Kidney glomerular epithelial cell (primary cell): ENCODE measurements at regions not wholly inside any gene's neighbourhood (a gene's known extent, or its start where the extent isn't known, plus 50 kb on each side); places are given as distances from the start of the nearest gene placed in this dataset.
"Not testable (repeated sequence)": the region's sequence is repeated elsewhere in the genome, so short reads cannot be mapped to it uniquely, and the experiment has no call there.

Source experiments
- DNase-seq: peaks from one replicate; lab custom pipeline; 2025; lab: John Stamatoyannopoulos, UW

GRCh38 chr13:74571811-74572210 lies 437.6 kb upstream of the KLF12 start:
- no peak for DNase-seq

- no peak for DNase-seq
These were observed 436.6 kb upstream of the KLF12 start for GRCh38 chr13:74570834-74571233.

DNA sequence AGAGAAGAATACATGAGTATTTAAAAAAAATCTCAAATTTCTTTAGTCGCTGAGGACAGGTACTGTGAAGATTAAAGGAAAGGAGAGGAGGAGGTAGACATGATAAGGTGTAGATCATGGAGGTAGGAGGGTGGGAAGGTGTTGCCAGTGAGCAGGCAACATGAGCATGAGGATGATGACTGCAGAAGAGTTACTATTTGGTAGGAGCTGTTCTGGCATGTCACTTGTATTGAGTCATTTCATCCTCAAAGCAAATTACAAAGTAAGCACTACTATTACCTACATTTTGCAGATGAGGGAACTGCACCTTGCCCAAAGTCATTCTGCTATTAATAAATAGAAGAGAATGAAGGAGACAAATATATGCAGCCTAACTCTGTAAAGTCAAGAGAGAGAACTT lies 435.8 kb upstream of the KLF12 start:
- DNase-seq: no peak

GRCh38 chr13:74569251-74569650 lies 435.0 kb upstream of the KLF12 start:
- no peak for DNase-seq

DNA sequence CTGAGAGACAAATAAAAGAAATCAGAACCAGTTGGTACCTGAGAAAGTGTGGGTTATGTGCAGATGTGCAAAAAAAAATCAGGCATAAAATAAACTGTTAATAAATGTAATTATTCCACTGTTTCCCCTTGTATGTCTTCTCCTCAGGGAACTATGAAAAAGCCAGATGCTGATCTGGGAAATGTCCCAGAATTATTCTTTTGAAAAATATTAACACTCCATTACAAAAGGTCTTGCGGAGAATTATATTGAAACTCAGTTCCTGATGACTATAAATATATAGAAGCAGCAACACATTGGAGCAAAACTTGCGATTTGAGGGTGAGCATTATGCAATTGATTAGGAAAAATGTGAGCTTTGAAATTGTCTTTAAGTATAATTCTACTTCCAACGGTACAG lies 433.3 kb upstream of the KLF12 start:
- DNase-seq: no peak

- DNase-seq: no peak
These were observed 428.2 kb upstream of the KLF12 start for GRCh38 chr13:74562381-74562780.

GRCh38 chr13:74561155-74561554 lies 427.0 kb upstream of the KLF12 start:
- DNase-seq: no peak

DNA sequence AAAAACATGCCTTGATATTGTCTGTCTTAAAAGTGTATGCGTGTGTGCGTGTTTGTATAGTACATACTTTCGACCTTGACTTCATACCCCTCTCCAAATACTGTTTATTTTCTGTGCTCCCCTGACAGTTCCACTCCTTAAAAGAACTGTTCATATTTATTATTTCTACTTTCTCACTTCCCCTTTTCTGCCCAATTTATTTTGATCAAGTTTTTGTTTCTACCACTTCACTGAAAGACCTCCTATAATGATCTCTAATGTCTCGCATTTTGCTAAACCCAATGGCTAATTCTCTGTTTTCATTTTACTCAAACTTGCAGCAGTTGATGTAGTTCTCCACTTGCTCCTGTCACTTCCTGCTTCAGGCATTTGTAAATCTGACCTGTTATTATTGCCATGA lies 426.1 kb upstream of the KLF12 start:
- no peak for DNase-seq

- no peak for DNase-seq
These were observed 423.7 kb upstream of the KLF12 start for GRCh38 chr13:74557870-74558269.

- DNase-seq: no peak
These were observed 421.6 kb upstream of the KLF12 start for GRCh38 chr13:74555651-74556420.

DNA sequence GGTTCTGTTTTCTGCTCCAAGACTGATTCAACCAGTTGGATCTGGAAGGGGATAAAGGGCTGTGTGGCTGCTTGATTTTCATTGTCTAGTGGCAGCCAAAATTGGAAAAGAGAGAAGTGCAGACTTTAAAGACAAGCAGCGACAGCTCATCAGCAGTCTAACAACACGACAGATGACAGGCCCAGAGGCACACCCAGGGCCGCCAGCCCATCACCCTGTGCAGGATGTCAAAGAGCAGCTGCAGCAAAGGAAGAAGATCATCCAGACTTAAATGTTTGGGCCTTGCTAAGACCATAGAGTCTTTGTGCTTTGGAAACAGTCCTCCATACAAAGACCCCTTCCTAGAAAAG lies 421.0 kb upstream of the KLF12 start:
- DNase-seq: no peak

GRCh38 chr13:74554569-74555275 lies 420.5 kb upstream of the KLF12 start:
- DNase-seq: no peak

DNA sequence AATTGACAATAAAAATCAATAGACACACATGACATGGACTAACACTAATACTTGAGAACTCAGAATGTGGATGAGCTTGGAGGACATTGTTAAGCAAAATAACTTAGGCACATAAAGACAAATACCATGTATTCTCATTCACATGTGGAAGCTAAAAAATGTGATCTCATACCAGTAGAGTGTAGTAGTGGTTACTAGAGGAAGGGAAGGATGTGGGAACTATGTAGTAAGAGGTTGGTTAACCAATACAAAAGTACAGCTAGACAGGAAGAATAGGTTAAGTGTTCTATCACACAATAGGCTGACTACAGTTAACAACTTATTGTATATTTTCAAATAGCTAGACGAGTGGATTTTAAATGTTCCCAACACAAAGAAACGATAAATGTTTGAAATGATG lies 415.8 kb upstream of the KLF12 start:
- no peak for DNase-seq

DNA sequence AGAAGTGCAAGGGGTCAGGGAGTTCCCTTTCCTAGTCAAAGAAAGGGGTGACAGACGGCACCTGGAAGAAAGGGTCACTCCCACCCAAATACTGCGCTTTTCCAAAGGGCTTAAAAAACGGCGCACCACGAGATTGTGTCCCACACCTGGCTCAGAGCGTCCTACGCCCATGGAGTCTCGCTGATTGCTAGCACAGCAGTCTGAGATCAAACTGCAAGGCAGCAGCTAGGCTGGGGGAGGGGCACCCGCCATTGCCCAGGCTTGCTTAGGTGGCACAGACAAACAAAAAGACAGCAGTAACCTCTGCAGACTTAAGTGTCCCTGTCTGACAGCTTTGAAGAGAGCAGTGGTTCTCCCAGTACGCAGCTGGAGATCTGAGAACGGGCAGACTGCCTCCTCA lies 402.4 kb upstream of the KLF12 start:
- not testable (repeated sequence) for DNase-seq

DNA sequence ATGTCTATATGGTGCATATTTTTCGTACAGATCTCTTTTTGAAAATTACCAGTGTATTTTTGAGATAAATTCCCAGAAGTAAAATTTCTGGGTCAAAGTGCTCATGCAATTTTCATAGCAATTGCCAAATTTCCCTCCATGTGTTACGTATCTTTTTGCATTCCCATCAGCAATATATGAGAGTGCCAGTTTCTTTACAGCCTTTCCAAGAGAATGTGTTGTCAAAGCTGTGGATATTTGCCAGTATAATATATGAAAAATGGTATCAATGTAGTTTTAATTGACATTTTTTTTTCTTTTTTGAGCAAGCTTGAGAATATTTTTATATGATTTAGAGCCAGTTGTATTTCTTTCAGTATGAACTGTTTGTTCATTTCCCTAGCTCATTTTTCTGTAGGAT lies 399.0 kb upstream of the KLF12 start:
- no peak for DNase-seq

- no peak for DNase-seq
These were observed 395.8 kb upstream of the KLF12 start for GRCh38 chr13:74530011-74530410.

DNA sequence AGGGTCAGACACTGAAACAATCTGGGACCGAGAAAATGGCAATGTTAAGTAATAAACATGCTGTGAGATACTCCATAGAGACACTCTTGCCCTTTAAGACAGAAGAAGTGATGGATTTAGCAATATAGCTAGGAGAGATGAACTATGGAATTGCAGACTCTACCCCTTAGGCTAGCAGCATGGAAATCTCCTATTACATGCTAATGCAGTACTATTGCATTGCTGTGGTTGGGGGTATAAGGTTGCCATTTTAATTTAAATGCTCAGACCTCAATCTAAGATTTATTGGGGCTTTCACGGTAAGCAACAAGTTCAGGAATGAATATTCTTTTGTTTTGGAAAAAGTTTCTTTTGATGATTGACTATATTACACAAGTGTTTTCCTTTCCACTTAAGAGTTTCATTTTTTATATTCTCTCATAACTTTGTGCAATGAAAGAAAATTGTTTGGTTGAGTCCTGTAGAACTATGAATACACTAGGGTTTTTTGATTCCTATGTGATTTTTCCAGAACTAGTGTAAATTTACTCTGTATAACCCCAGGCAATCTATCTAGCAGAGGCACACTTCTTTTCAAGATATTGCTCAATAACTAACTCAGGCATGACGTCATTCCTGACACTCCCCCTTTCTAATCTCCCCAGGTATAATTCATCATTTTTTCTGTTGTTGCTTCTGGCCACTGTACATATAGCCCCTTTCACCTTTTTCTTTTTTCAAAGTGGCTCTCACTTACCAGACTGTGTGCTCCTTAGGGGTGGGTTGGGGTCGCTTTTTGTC lies 394.7 kb upstream of the KLF12 start:
- no peak for DNase-seq

- DNase-seq: no peak
These were observed 388.9 kb upstream of the KLF12 start for GRCh38 chr13:74523057-74523456.

GRCh38 chr13:74511523-74511922 lies 377.3 kb upstream of the KLF12 start:
- no peak for DNase-seq

- DNase-seq: no peak
These were observed 353.0 kb upstream of the KLF12 start for GRCh38 chr13:74487091-74487722.

GRCh38 chr13:74485757-74486156 lies 351.6 kb upstream of the KLF12 start:
- no peak for DNase-seq

DNA sequence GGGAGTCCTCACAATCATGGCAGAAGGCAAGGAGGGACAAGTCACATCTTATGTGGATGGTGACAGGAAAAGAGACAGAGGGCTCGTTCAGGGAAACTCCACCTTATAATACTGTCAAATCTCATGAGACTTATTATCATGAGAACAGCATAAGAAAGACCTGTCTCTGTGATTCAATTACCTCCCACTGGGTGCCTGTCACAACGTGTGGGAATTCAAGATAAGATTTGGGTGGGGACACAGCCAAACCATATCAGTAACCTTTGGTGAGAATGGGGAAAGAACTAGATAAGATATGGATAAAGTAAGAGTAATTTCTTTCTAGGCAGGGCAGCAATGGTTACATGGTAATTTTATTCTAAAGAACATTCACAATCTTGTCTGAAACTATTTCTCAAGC lies 344.9 kb upstream of the KLF12 start:
- DNase-seq: no peak

- DNase-seq: no peak
These were observed 342.6 kb upstream of the KLF12 start for GRCh38 chr13:74476788-74477187.
